Ishikawa (cell line): ENCODE measurements at regions not wholly inside any gene's neighbourhood (a gene's known extent, or its start where the extent isn't known, plus 50 kb on each side); places are given as distances from the start of the nearest gene placed in this dataset.
A peak's percentile ranks its signal among the peaks of the same experiment; 100 is the strongest.

Experiments
- CEBPB ChIP-seq: IDR thresholded peaks from 2 replicates; pipeline ENCODE4 v1.6.1; 2012
- CREB1 ChIP-seq: IDR thresholded peaks from 2 replicates; pipeline ENCODE4 v1.6.1; 2012; ENCODE audit warnings: low read depth
- EGR1 ChIP-seq: IDR thresholded peaks from 2 replicates; pipeline ENCODE4 v1.6.1; 2012
- EP300 ChIP-seq: IDR thresholded peaks from 2 replicates; pipeline ENCODE4 v1.6.1; 2012; ENCODE audit warnings: borderline replicate concordance
- FOXM1 ChIP-seq: IDR thresholded peaks from 2 replicates; pipeline ENCODE4 v1.6.1; 2012; ENCODE audit warnings: low read depth, borderline replicate concordance
- NFIC ChIP-seq: IDR thresholded peaks from 2 replicates; pipeline ENCODE4 v1.6.1; 2012
- RAD21 ChIP-seq: IDR thresholded peaks from 2 replicates; pipeline ENCODE4 v1.6.1; 2012; ENCODE audit warnings: low read depth
- TAF1 ChIP-seq: IDR thresholded peaks from 2 replicates; pipeline ENCODE4 v1.6.1; 2012; ENCODE audit warnings: low read depth, mild to moderate bottlenecking
- TCF12 ChIP-seq: IDR thresholded peaks from 2 replicates; pipeline ENCODE4 v1.6.1; 2012; ENCODE audit warnings: low read depth
- TEAD4 ChIP-seq: IDR thresholded peaks from 2 replicates; pipeline ENCODE4 v1.6.1; 2012
- YY1 ChIP-seq: IDR thresholded peaks from 2 replicates; pipeline ENCODE4 v1.6.1; 2012; ENCODE audit warnings: low read depth
- ZBTB7A ChIP-seq: IDR thresholded peaks from 2 replicates; pipeline ENCODE4 v1.6.1; 2012; ENCODE audit warnings: low read depth
- TF ChIP-seq, protein P1 (sequence below): IDR thresholded peaks from 2 replicates; pipeline ENCODE4 v1.6.1; 2012
- TF ChIP-seq, protein P2 (sequence below): IDR thresholded peaks from 2 replicates; pipeline ENCODE4 v1.6.1; 2012; ENCODE audit warnings: low read depth, mild to moderate bottlenecking
- TF ChIP-seq, protein P3 (sequence below): IDR thresholded peaks from 2 replicates; pipeline ENCODE4 v1.6.1; 2012

GRCh38 chr9:6113312-6113711 lies 97.9 kb upstream of the RANBP6 start:
- TF ChIP-seq NFIC (no peak), EP300 (no peak), EGR1 (no peak), FOXM1 (no peak), TCF12 (no peak), TEAD4 (no peak), ZBTB7A (no peak), RAD21 (no peak), YY1 (no peak), TAF1 (no peak), CREB1 (no peak), CEBPB (no peak)
- TF ChIP-seq, protein P1, sequence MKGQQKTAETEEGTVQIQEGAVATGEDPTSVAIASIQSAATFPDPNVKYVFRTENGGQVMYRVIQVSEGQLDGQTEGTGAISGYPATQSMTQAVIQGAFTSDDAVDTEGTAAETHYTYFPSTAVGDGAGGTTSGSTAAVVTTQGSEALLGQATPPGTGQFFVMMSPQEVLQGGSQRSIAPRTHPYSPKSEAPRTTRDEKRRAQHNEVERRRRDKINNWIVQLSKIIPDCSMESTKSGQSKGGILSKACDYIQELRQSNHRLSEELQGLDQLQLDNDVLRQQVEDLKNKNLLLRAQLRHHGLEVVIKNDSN = no peak
- TF ChIP-seq, protein P2, sequence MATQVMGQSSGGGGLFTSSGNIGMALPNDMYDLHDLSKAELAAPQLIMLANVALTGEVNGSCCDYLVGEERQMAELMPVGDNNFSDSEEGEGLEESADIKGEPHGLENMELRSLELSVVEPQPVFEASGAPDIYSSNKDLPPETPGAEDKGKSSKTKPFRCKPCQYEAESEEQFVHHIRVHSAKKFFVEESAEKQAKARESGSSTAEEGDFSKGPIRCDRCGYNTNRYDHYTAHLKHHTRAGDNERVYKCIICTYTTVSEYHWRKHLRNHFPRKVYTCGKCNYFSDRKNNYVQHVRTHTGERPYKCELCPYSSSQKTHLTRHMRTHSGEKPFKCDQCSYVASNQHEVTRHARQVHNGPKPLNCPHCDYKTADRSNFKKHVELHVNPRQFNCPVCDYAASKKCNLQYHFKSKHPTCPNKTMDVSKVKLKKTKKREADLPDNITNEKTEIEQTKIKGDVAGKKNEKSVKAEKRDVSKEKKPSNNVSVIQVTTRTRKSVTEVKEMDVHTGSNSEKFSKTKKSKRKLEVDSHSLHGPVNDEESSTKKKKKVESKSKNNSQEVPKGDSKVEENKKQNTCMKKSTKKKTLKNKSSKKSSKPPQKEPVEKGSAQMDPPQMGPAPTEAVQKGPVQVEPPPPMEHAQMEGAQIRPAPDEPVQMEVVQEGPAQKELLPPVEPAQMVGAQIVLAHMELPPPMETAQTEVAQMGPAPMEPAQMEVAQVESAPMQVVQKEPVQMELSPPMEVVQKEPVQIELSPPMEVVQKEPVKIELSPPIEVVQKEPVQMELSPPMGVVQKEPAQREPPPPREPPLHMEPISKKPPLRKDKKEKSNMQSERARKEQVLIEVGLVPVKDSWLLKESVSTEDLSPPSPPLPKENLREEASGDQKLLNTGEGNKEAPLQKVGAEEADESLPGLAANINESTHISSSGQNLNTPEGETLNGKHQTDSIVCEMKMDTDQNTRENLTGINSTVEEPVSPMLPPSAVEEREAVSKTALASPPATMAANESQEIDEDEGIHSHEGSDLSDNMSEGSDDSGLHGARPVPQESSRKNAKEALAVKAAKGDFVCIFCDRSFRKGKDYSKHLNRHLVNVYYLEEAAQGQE = no peak
- TF ChIP-seq, protein P3, sequence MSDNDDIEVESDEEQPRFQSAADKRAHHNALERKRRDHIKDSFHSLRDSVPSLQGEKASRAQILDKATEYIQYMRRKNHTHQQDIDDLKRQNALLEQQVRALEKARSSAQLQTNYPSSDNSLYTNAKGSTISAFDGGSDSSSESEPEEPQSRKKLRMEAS = no peak

- no peak for TF ChIP-seq EGR1
- no peak for TF ChIP-seq CEBPB
- TF ChIP-seq TAF1 = no peak
- TF ChIP-seq NFIC = no peak
- no peak for TF ChIP-seq TEAD4
- no peak for TF ChIP-seq ZBTB7A
- no peak for TF ChIP-seq TCF12
- no peak for TF ChIP-seq CREB1
- TF ChIP-seq, protein P3 = no peak
- no peak for TF ChIP-seq RAD21
- TF ChIP-seq, protein P1 = no peak
- no peak for TF ChIP-seq YY1
- no peak for TF ChIP-seq FOXM1
- TF ChIP-seq EP300 = no peak
- TF ChIP-seq, protein P2 = no peak
These were observed 94.6 kb upstream of the RANBP6 start for GRCh38 chr9:6109986-6110385.

GRCh38 chr9:6109571-6109970 lies 94.1 kb upstream of the RANBP6 start:
- TF ChIP-seq, protein P3 = no peak
- TF ChIP-seq ZBTB7A (no peak), YY1 (no peak), EP300 (no peak), TEAD4 (no peak), CEBPB (no peak), NFIC (no peak)
- TF ChIP-seq, protein P2 = no peak
- TF ChIP-seq, protein P1 = no peak

- no peak for TF ChIP-seq FOXM1
- peak; percentile 24; the same call in 1 of the 2 replicates for TF ChIP-seq RAD21
- TF ChIP-seq CREB1 = no peak
- no peak for TF ChIP-seq ZBTB7A
- TF ChIP-seq EP300 = no peak
- no peak for TF ChIP-seq CEBPB
- no peak for TF ChIP-seq YY1
- no peak for TF ChIP-seq EGR1
These were observed 91.4 kb upstream of the RANBP6 start for GRCh38 chr9:6106711-6107339.
